ENCODE measurements at regions not wholly inside any gene's neighbourhood (a gene's known extent, or its start where the extent isn't known, plus 50 kb on each side); places are given as distances from the start of the nearest gene placed in this dataset.

DNA sequence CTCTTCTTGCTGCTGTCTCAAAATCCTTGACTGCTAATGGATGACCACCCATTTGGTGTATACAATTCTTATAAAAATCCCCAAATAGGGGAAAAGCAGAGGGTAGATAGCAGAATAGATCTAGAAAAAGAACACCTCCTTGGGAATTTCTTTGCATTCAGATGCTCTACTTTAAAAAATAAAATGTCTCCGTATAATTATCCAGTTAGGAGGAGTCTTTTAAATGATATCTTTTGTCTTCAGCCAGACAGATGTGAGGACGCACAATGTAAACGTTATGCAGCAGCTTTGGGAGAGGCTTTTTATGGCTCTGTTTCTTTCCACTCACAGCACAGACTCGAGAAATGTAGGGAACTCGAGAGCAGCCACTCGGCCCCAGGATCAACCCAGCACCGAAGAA is 300.2 kb downstream of the IRF8 start:
- Histone ChIP-seq H3K4me3 (ENCODE audit: low read length) (no peak overlapping the region), H3K9me3 (ENCODE audit: low read length) (no peaks in the 10 kb centered on the region), H4K20me1 (ENCODE audit: insufficient read depth, low read depth, low read length) (no peaks in the 10 kb centered on the region), H3K36me3 (ENCODE audit: insufficient read depth, low read length) (no peaks in the 10 kb centered on the region), H3K9ac (ENCODE audit: low read length) (no peak overlapping the region), H3K9me2 (replicated peaks; ENCODE audit: insufficient read depth, low read length) (no peaks in the 10 kb centered on the region), H3K27ac (ENCODE audit: low read length) (no peak overlapping the region), H2AFZ (ENCODE audit: low read length) (no peak overlapping the region), H3K4me2 (ENCODE audit: low read depth, low read length, poor library complexity, severe bottlenecking) (no peak overlapping the region), H3K79me2 (ENCODE audit: low read length) (no peaks in the 10 kb centered on the region), H3K4me1 (ENCODE audit: low read length) (no peaks in the 10 kb centered on the region), H3K27me3 (ENCODE audit: low read length) (no peaks in the 10 kb centered on the region)
- DNase-seq: no peak

GRCh38 chr16:86199871-86200695 is 301.1 kb downstream of the IRF8 start:
- Histone ChIP-seq H2AFZ (ENCODE audit: low read length) (no peak overlapping the region), H4K20me1 (ENCODE audit: insufficient read depth, low read depth, low read length) (no peaks in the 10 kb centered on the region), H3K4me2 (ENCODE audit: low read depth, low read length, poor library complexity, severe bottlenecking) (no peak overlapping the region), H3K9me2 (replicated peaks; ENCODE audit: insufficient read depth, low read length) (no peaks in the 10 kb centered on the region), H3K4me1 (ENCODE audit: low read length) (no peaks in the 10 kb centered on the region), H3K4me3 (ENCODE audit: low read length) (no peak overlapping the region), H3K79me2 (ENCODE audit: low read length) (no peaks in the 10 kb centered on the region), H3K27me3 (ENCODE audit: low read length) (no peaks in the 10 kb centered on the region), H3K9me3 (ENCODE audit: low read length) (no peaks in the 10 kb centered on the region), H3K9ac (ENCODE audit: low read length) (no peak overlapping the region), H3K36me3 (ENCODE audit: insufficient read depth, low read length) (no peaks in the 10 kb centered on the region), H3K27ac (ENCODE audit: low read length) (no peak overlapping the region)
- no peak for DNase-seq

GRCh38 chr16:86200722-86201121 is 301.8 kb downstream of the IRF8 start:
- no peaks in the 10 kb centered on the region for H4K20me1 ChIP-seq (ENCODE audit: insufficient read depth, low read depth, low read length)
- H3K36me3 ChIP-seq (ENCODE audit: insufficient read depth, low read length): no peaks in the 10 kb centered on the region
- no peak overlapping the region for H2AFZ ChIP-seq (ENCODE audit: low read length)
- H3K9me3 ChIP-seq (ENCODE audit: low read length): no peaks in the 10 kb centered on the region
- H3K4me1 ChIP-seq (ENCODE audit: low read length): no peaks in the 10 kb centered on the region
- H3K4me2 ChIP-seq (ENCODE audit: low read depth, low read length, poor library complexity, severe bottlenecking): no peak overlapping the region
- no peaks in the 10 kb centered on the region for H3K27me3 ChIP-seq (ENCODE audit: low read length)
- H3K79me2 ChIP-seq (ENCODE audit: low read length): no peaks in the 10 kb centered on the region
- H3K27ac ChIP-seq (ENCODE audit: low read length): no peak overlapping the region
- H3K9ac ChIP-seq (ENCODE audit: low read length): no peak overlapping the region
- no peak overlapping the region for H3K4me3 ChIP-seq (ENCODE audit: low read length)
- DNase-seq: no peak
- H3K9me2 ChIP-seq (replicated peaks; ENCODE audit: insufficient read depth, low read length): no peaks in the 10 kb centered on the region

DNA sequence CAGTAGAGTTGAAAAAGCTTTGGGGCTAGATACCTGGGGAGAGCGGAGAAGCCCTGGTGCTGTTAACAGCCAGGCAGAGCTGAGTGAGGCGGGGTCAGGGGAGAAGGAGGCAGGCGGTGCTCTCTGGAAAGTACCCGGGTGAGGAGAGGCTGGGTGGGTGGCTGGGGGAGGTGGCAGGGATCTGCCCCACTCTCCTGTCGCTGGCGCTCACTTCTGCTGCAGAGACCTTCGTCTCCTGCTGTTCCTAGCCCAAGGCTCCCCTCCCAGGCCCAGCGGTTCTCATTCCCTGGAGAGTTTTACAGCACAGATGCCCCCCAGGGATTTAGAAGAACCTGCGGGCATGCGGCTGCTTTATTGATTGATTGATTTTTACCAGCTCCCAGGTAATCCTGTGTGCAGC is 302.8 kb downstream of the IRF8 start:
- H3K4me3 ChIP-seq (ENCODE audit: low read length): no peak overlapping the region
- H4K20me1 ChIP-seq (ENCODE audit: insufficient read depth, low read depth, low read length): no peaks in the 10 kb centered on the region
- no peak overlapping the region for H3K4me2 ChIP-seq (ENCODE audit: low read depth, low read length, poor library complexity, severe bottlenecking)
- H3K36me3 ChIP-seq (ENCODE audit: insufficient read depth, low read length): no peaks in the 10 kb centered on the region
- no peak overlapping the region for H3K9ac ChIP-seq (ENCODE audit: low read length)
- H3K9me2 ChIP-seq (replicated peaks; ENCODE audit: insufficient read depth, low read length): no peaks in the 10 kb centered on the region
- no peaks in the 10 kb centered on the region for H3K9me3 ChIP-seq (ENCODE audit: low read length)
- no peaks in the 10 kb centered on the region for H3K79me2 ChIP-seq (ENCODE audit: low read length)
- no peak overlapping the region for H3K27ac ChIP-seq (ENCODE audit: low read length)
- H3K4me1 ChIP-seq (ENCODE audit: low read length): no peaks in the 10 kb centered on the region
- DNase-seq: no peak
- no peaks in the 10 kb centered on the region for H3K27me3 ChIP-seq (ENCODE audit: low read length)
- H2AFZ ChIP-seq (ENCODE audit: low read length): no peak overlapping the region

GRCh38 chr16:86202267-86202666 is 303.3 kb downstream of the IRF8 start:
- Histone ChIP-seq H3K4me3 (ENCODE audit: low read length) (no peak overlapping the region), H3K4me1 (ENCODE audit: low read length) (no peaks in the 10 kb centered on the region), H2AFZ (ENCODE audit: low read length) (no peak overlapping the region), H3K9ac (ENCODE audit: low read length) (no peak overlapping the region), H3K4me2 (ENCODE audit: low read depth, low read length, poor library complexity, severe bottlenecking) (no peak overlapping the region), H3K9me2 (replicated peaks; ENCODE audit: insufficient read depth, low read length) (no peaks in the 10 kb centered on the region), H3K27me3 (ENCODE audit: low read length) (no peaks in the 10 kb centered on the region), H3K27ac (ENCODE audit: low read length) (no peak overlapping the region), H4K20me1 (ENCODE audit: insufficient read depth, low read depth, low read length) (no peaks in the 10 kb centered on the region), H3K9me3 (ENCODE audit: low read length) (no peaks in the 10 kb centered on the region), H3K79me2 (ENCODE audit: low read length) (no peaks in the 10 kb centered on the region), H3K36me3 (ENCODE audit: insufficient read depth, low read length) (no peaks in the 10 kb centered on the region)
- no peak for DNase-seq

- H3K27ac ChIP-seq (ENCODE audit: low read length): no peak overlapping the region
- H3K9ac ChIP-seq (ENCODE audit: low read length): no peak overlapping the region
- no peaks in the 10 kb centered on the region for H3K4me1 ChIP-seq (ENCODE audit: low read length)
- DNase-seq: no peak
- no peaks in the 10 kb centered on the region for H3K27me3 ChIP-seq (ENCODE audit: low read length)
- H2AFZ ChIP-seq (ENCODE audit: low read length): no peak overlapping the region
- H3K36me3 ChIP-seq (ENCODE audit: insufficient read depth, low read length): no peaks in the 10 kb centered on the region
- no peak overlapping the region for H3K4me3 ChIP-seq (ENCODE audit: low read length)
- H3K79me2 ChIP-seq (ENCODE audit: low read length): no peaks in the 10 kb centered on the region
- H3K4me2 ChIP-seq (ENCODE audit: low read depth, low read length, poor library complexity, severe bottlenecking): no peak overlapping the region
- H3K9me3 ChIP-seq (ENCODE audit: low read length): no peaks in the 10 kb centered on the region
- no peaks in the 10 kb centered on the region for H3K9me2 ChIP-seq (replicated peaks; ENCODE audit: insufficient read depth, low read length)
- H4K20me1 ChIP-seq (ENCODE audit: insufficient read depth, low read depth, low read length): no peaks in the 10 kb centered on the region
Measured at GRCh38 chr16:86202760-86203426, 303.9 kb downstream of the IRF8 start.

DNA sequence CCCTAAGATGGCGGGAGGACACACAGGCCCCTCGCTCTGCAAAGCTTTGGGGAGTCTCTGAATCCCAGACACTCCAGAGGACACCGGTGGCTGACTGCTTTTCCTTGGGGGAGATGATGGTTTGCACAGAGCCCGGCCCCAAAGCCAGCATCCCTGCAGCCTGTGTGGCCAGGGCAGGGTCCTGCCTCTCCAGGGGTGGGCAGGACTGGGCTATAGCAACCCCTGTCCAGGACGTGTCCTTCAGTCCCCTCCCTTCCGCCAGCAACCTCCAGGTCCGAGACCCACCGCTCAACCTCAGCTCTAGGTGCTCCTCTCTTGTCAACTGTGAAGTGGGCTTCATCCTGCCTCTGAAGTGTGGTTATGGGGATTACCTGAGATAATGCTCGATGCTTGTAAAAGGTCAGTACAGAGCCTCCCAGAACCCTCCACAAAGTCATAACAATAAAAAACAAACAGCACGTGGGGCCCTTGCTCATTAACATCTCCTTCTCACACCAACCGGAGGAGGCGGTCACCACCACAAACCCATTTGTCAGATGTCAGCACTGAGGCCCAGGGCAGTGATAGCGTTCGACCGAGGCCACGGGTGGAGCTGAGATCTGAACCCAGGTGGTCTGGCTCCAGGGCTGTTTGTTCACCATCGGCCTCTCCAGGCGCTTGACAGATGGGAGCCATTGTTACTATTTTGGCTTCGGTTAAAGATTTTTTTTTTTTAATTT is 304.8 kb downstream of the IRF8 start:
- H3K9me2 ChIP-seq (replicated peaks; ENCODE audit: insufficient read depth, low read length): no peaks in the 10 kb centered on the region
- no peak overlapping the region for H3K27ac ChIP-seq (ENCODE audit: low read length)
- H3K79me2 ChIP-seq (ENCODE audit: low read length): no peaks in the 10 kb centered on the region
- no peaks in the 10 kb centered on the region for H3K36me3 ChIP-seq (ENCODE audit: insufficient read depth, low read length)
- H3K4me1 ChIP-seq (ENCODE audit: low read length): no peaks in the 10 kb centered on the region
- no peak for DNase-seq
- H3K9me3 ChIP-seq (ENCODE audit: low read length): no peaks in the 10 kb centered on the region
- H3K27me3 ChIP-seq (ENCODE audit: low read length): no peaks in the 10 kb centered on the region
- H3K9ac ChIP-seq (ENCODE audit: low read length): no peak overlapping the region
- no peak overlapping the region for H3K4me3 ChIP-seq (ENCODE audit: low read length)
- no peak overlapping the region for H3K4me2 ChIP-seq (ENCODE audit: low read depth, low read length, poor library complexity, severe bottlenecking)
- H4K20me1 ChIP-seq (ENCODE audit: insufficient read depth, low read depth, low read length): no peaks in the 10 kb centered on the region
- H2AFZ ChIP-seq (ENCODE audit: low read length): no peak overlapping the region

- Histone ChIP-seq H3K9ac (ENCODE audit: low read length) (no peak overlapping the region), H3K79me2 (ENCODE audit: low read length) (no peaks in the 10 kb centered on the region), H4K20me1 (ENCODE audit: insufficient read depth, low read depth, low read length) (no peaks in the 10 kb centered on the region), H3K4me2 (ENCODE audit: low read depth, low read length, poor library complexity, severe bottlenecking) (no peak overlapping the region), H3K36me3 (ENCODE audit: insufficient read depth, low read length) (no peaks in the 10 kb centered on the region), H3K9me2 (replicated peaks; ENCODE audit: insufficient read depth, low read length) (no peaks in the 10 kb centered on the region), H3K4me1 (ENCODE audit: low read length) (no peaks in the 10 kb centered on the region), H3K27ac (ENCODE audit: low read length) (no peak overlapping the region), H2AFZ (ENCODE audit: low read length) (no peak overlapping the region), H3K9me3 (ENCODE audit: low read length) (no peaks in the 10 kb centered on the region), H3K4me3 (ENCODE audit: low read length) (no peak overlapping the region), H3K27me3 (ENCODE audit: low read length) (no peaks in the 10 kb centered on the region)
- no peak for DNase-seq
Measured at GRCh38 chr16:86205521-86206245, 304.6 kb upstream of the FOXF1 start.
